ENCODE measurements at regions not wholly inside any gene's neighbourhood (a gene's known extent, or its start where the extent isn't known, plus 50 kb on each side); places are given as distances from the start of the nearest gene placed in this dataset.
A peak's percentile ranks its signal among the peaks of the same experiment; 100 is the strongest.
"Not testable (repeated sequence)": the region's sequence is repeated elsewhere in the genome, so short reads cannot be mapped to it uniquely, and the experiment has no call there.

DNA sequence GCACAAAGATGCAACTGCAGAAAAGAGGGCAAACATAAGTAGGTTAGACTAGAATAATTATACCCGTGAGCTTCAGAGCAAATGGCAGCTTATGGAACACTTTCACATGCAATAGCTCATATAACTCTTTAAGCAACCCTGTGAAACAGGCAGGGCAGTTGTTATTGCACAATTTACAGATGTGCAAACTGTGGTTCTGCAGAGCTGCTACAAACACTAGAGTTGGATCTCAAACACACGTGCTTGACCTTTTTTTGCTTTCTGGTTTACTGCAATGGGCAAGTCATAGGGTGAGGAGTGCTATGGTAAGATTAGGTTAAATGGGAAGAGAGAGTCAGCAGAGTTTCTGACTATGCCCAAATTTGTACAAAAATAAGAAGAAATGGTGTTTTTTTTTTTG lies 610.8 kb downstream of the GATA3 start:
- Histone ChIP-seq H3K27me3 (ENCODE audit: insufficient read depth, low read length) (no peaks in the 10 kb centered on the region), H3K36me3 (ENCODE audit: insufficient read depth, low read length) (no peaks in the 10 kb centered on the region), H2AFZ (ENCODE audit: low read length, unreplicated experiment) (no peak overlapping the region), H3K79me2 (ENCODE audit: control insufficient read depth, insufficient read depth, low read length, unreplicated experiment) (no peaks in the 10 kb centered on the region), H3K4me1 (ENCODE audit: control insufficient read depth, insufficient read depth, low read length, unreplicated experiment) (no peaks in the 10 kb centered on the region), H3K27ac (ENCODE audit: low read depth, low read length) (no peak overlapping the region), H3K4me3 (ENCODE audit: low read depth, low read length) (no peak overlapping the region)

DNA sequence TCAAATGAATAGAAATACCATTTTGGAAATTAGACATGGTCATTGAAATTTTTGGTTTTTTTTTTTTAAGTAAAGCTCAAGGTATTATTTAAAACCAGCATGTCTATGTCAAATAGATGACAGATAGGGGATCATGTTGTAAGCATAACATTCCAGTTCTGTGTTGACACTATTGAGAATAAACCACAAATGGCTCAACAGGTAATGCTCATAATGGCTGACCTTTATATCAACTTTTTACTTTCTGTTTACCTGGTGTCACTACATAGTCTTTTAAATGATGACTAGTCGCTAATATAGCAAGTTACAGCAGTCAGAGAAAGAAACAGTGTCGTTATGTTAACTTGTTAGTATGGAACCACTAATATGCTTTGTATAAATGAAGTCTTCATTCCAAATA lies 616.0 kb downstream of the GATA3 start:
- Histone ChIP-seq H3K79me2 (ENCODE audit: control insufficient read depth, insufficient read depth, low read length, unreplicated experiment) (no peaks in the 10 kb centered on the region), H3K4me1 (ENCODE audit: control insufficient read depth, insufficient read depth, low read length, unreplicated experiment) (no peaks in the 10 kb centered on the region), H2AFZ (ENCODE audit: low read length, unreplicated experiment) (no peak overlapping the region), H3K27me3 (ENCODE audit: insufficient read depth, low read length) (no peaks in the 10 kb centered on the region), H3K27ac (ENCODE audit: low read depth, low read length) (no peak overlapping the region), H3K36me3 (ENCODE audit: insufficient read depth, low read length) (no peaks in the 10 kb centered on the region), H3K4me3 (ENCODE audit: low read depth, low read length) (no peak overlapping the region)

DNA sequence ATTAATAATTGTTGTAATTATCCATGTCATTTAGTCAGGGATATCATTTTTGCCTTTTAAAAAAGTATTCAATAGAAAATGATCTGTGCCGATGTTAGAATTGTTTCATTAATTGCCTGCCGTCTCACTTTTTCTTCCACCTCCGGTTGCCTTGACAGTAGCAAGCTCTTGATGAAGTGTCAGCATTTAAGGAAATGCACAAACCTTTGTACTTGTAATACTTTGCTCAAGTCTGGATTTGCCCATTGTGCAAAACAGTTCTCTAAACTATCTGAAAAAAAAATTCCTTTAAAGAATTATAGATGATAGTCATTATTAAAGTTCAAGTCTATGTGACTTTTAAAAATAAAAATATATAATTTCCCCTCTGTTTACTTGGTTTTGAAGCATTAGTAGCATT lies 619.7 kb downstream of the GATA3 start:
- H2AFZ ChIP-seq (ENCODE audit: low read length, unreplicated experiment): no peak overlapping the region
- H3K27ac ChIP-seq (ENCODE audit: low read depth, low read length): no peak overlapping the region
- H3K27me3 ChIP-seq (ENCODE audit: insufficient read depth, low read length): no peaks in the 10 kb centered on the region
- no peaks in the 10 kb centered on the region for H3K79me2 ChIP-seq (ENCODE audit: control insufficient read depth, insufficient read depth, low read length, unreplicated experiment)
- H3K36me3 ChIP-seq (ENCODE audit: insufficient read depth, low read length): no peaks in the 10 kb centered on the region
- no peaks in the 10 kb centered on the region for H3K4me1 ChIP-seq (ENCODE audit: control insufficient read depth, insufficient read depth, low read length, unreplicated experiment)
- H3K4me3 ChIP-seq (ENCODE audit: low read depth, low read length): no peak overlapping the region

DNA sequence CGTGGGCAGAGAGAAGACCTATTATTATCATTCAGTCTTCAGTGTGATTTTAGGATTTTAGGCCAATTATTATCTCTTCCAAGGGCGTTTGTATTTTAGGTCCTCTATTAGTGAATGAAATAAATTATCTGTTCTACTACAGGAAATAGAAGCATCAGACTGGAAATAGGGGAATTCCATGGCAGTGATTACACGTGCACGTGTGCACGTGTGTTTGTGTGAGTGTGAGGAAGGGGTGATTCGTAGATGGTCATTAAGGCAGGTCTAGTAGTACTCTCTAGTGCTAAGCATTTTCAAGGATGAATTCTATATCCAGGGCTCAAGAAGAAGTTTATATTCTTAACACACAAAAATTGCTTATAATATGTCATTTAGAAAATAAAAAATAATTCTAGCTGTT lies 623.2 kb downstream of the GATA3 start:
- H3K27ac ChIP-seq (ENCODE audit: low read depth, low read length): no peak overlapping the region
- no peaks in the 10 kb centered on the region for H3K4me1 ChIP-seq (ENCODE audit: control insufficient read depth, insufficient read depth, low read length, unreplicated experiment)
- H3K79me2 ChIP-seq (ENCODE audit: control insufficient read depth, insufficient read depth, low read length, unreplicated experiment): no peaks in the 10 kb centered on the region
- no peak overlapping the region for H2AFZ ChIP-seq (ENCODE audit: low read length, unreplicated experiment)
- H3K36me3 ChIP-seq (ENCODE audit: insufficient read depth, low read length): no peaks in the 10 kb centered on the region
- H3K27me3 ChIP-seq (ENCODE audit: insufficient read depth, low read length): no peaks in the 10 kb centered on the region
- no peak overlapping the region for H3K4me3 ChIP-seq (ENCODE audit: low read depth, low read length)

DNA sequence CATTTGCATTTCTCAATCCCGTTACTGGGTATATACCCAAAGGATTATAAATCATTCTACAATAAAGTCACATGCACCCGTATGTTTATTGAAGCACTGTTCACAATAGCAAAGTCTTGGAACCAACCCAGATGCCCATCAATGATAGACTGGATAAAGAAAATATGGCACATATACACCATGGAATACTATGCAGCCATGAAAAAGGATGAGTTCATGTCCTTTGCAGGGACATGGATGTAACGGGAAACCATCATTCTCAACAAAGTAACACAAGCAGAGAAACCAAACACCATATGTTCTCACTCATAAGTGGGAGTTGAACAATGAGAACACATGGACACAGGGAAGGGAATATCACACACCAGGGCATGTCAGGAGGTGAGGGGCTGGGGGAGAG lies 630.4 kb downstream of the GATA3 start:
- not testable (repeated sequence) for H3K79me2 ChIP-seq (ENCODE audit: control insufficient read depth, insufficient read depth, low read length, unreplicated experiment); H3K36me3 ChIP-seq (ENCODE audit: insufficient read depth, low read length); H2AFZ ChIP-seq (ENCODE audit: low read length, unreplicated experiment); H3K27me3 ChIP-seq (ENCODE audit: insufficient read depth, low read length); H3K4me1 ChIP-seq (ENCODE audit: control insufficient read depth, insufficient read depth, low read length, unreplicated experiment); H3K27ac ChIP-seq (ENCODE audit: low read depth, low read length); H3K4me3 ChIP-seq (ENCODE audit: low read depth, low read length)

DNA sequence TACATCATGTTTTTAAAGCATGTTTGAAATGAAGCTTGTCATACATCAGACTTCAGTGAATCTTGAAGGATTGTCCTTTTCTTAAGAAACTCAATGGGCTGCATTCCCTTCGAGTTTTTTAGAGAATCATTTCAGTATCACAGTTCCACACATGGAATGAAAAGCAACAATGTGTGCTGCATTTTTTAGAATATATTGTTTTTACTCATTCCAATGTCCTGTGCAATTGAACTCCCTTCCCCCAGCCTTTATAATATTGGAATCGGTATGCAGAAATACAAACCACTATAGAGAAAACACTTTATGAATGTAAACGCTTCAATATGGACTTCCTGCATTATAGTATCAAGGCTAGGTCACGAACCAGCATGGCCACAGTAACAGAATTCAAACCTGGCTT lies 634.4 kb downstream of the GATA3 start:
- H3K27ac ChIP-seq (ENCODE audit: low read depth, low read length): no peak overlapping the region
- no peaks in the 10 kb centered on the region for H3K27me3 ChIP-seq (ENCODE audit: insufficient read depth, low read length)
- no peak overlapping the region for H3K4me3 ChIP-seq (ENCODE audit: low read depth, low read length)
- H3K79me2 ChIP-seq (ENCODE audit: control insufficient read depth, insufficient read depth, low read length, unreplicated experiment): no peaks in the 10 kb centered on the region
- H2AFZ ChIP-seq (ENCODE audit: low read length, unreplicated experiment): no peak overlapping the region
- H3K36me3 ChIP-seq (ENCODE audit: insufficient read depth, low read length): no peaks in the 10 kb centered on the region
- no peaks in the 10 kb centered on the region for H3K4me1 ChIP-seq (ENCODE audit: control insufficient read depth, insufficient read depth, low read length, unreplicated experiment)

DNA sequence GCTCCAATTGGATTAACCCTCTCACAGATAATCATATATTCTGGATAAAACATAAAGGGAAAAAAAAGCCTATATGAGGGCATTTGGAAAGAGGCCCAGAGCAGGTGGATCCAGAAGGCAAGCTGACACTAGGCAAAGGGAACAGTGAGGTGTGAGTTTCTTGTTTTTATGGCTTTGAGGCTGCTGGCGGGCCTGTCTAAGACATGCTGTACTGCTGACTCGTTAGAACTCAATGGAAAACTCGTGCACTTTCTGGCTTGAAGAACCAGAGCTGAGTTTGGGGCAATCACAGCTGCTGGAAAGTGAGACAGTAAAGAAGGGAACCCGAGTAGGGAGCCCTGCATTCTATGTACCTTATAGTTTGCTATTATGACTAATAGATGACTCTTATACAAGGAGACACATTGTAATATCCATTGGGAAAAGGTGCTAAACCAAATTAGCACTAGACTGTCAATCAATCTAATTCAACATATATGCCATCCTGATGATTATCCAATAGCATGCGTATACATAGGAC lies 637.1 kb downstream of the GATA3 start:
- Histone ChIP-seq H2AFZ (ENCODE audit: low read length, unreplicated experiment) (no peak overlapping the region), H3K27ac (ENCODE audit: low read depth, low read length) (no peak overlapping the region), H3K36me3 (ENCODE audit: insufficient read depth, low read length) (no peaks in the 10 kb centered on the region), H3K79me2 (ENCODE audit: control insufficient read depth, insufficient read depth, low read length, unreplicated experiment) (no peaks in the 10 kb centered on the region), H3K4me3 (ENCODE audit: low read depth, low read length) (no peak overlapping the region), H3K4me1 (ENCODE audit: control insufficient read depth, insufficient read depth, low read length, unreplicated experiment) (no peaks in the 10 kb centered on the region), H3K27me3 (ENCODE audit: insufficient read depth, low read length) (no peaks in the 10 kb centered on the region)

DNA sequence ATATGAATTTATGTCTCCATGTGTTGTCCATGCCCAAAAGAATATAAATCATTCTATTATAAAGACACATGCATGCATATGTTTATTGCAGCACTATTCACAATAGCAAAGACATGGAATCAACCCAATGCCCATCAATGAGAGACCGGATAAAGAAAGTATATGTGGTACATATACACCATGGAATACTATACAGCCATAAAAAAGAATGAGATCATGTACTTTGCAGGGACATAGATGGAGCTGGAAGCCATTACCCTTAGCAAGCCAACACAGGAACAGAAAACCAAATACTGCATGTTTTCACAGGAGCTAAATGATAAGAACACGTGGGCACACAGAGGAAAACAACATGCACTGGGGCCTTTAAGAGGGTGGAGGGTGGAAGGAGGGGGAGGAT lies 639.1 kb downstream of the GATA3 start:
- not testable (repeated sequence) for H3K4me3 ChIP-seq (ENCODE audit: low read depth, low read length); H3K4me1 ChIP-seq (ENCODE audit: control insufficient read depth, insufficient read depth, low read length, unreplicated experiment); H3K27ac ChIP-seq (ENCODE audit: low read depth, low read length); H3K36me3 ChIP-seq (ENCODE audit: insufficient read depth, low read length); H3K79me2 ChIP-seq (ENCODE audit: control insufficient read depth, insufficient read depth, low read length, unreplicated experiment); H3K27me3 ChIP-seq (ENCODE audit: insufficient read depth, low read length); H2AFZ ChIP-seq (ENCODE audit: low read length, unreplicated experiment)

DNA sequence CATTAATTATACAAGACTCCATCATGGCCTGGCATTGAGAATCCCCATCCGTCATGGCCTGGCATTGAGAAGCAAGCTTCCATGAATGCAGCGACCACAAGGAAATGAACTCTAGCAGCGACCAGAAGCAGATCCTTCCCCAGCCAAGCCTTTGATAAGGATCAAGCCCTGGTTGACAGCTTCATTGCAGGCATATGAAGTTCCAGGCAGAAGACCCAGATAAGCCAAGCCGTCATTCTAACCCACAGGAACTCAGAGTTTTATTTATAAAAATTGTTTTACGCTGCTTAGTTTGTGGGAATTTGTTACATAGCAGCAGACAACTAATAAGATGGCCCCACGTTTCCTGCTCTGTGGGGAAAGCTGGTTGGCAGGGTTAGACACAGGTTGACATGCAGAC lies 642.3 kb downstream of the GATA3 start:
- no peak overlapping the region for H3K27ac ChIP-seq (ENCODE audit: low read depth, low read length)
- H3K4me3 ChIP-seq (ENCODE audit: low read depth, low read length): no peak overlapping the region

DNA sequence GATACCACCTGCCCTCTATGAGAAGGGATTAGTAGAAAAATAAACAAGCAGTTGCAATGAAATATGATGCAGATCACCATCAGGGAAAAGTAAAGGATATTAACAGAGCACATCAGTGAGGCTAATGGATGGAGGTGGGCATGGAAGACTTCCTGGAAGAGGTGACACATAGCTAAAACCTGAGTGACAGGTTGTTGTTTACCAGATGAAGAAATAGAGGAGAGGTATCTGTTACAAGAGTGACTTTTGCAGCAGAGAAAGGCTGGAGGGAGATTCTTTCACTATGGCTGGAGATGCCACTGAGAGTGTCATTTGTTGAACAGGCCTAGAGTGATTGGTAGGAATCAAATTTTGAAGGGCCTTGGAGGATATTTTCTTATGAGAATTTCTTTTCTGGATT lies 646.2 kb downstream of the GATA3 start:
- Histone ChIP-seq H3K27me3 (ENCODE audit: insufficient read depth, low read length) (no peaks in the 10 kb centered on the region), H3K4me3 (ENCODE audit: low read depth, low read length) (no peak overlapping the region), H3K4me1 (ENCODE audit: control insufficient read depth, insufficient read depth, low read length, unreplicated experiment) (no peaks in the 10 kb centered on the region), H3K36me3 (ENCODE audit: insufficient read depth, low read length) (no peaks in the 10 kb centered on the region), H3K27ac (ENCODE audit: low read depth, low read length) (no peak overlapping the region), H2AFZ (ENCODE audit: low read length, unreplicated experiment) (no peak overlapping the region), H3K79me2 (ENCODE audit: control insufficient read depth, insufficient read depth, low read length, unreplicated experiment) (no peaks in the 10 kb centered on the region)

More for the DNA sequence above, 642.3 kb downstream of the GATA3 start:
- H3K27me3 ChIP-seq (ENCODE audit: insufficient read depth, low read length): no peaks in the 10 kb centered on the region
- H2AFZ ChIP-seq (ENCODE audit: low read length, unreplicated experiment): no peak overlapping the region
- no peaks in the 10 kb centered on the region for H3K79me2 ChIP-seq (ENCODE audit: control insufficient read depth, insufficient read depth, low read length, unreplicated experiment)
- no peaks in the 10 kb centered on the region for H3K4me1 ChIP-seq (ENCODE audit: control insufficient read depth, insufficient read depth, low read length, unreplicated experiment)
- H3K36me3 ChIP-seq (ENCODE audit: insufficient read depth, low read length): no peaks in the 10 kb centered on the region

DNA sequence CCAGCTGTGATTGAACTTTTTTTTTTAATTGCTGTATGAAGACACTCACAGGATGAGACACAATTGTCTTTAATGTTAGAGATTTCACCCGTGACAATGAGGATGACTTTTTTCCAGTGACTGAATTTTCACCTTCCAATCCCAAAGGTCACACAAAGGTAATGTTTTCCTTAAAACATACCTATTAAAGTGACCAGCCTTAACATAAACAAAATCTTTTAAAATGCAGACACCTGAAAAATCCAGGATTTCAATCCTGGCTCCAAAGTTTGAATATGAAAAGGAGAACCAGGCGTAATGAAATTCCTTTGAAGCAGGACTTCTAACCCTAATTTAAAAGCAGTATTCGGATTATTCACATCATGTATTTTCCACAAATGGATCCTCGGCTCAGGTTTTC lies 647.7 kb downstream of the GATA3 start:
- Histone ChIP-seq H2AFZ (ENCODE audit: low read length, unreplicated experiment) (no peak overlapping the region), H3K4me1 (ENCODE audit: control insufficient read depth, insufficient read depth, low read length, unreplicated experiment) (no peaks in the 10 kb centered on the region), H3K4me3 (ENCODE audit: low read depth, low read length) (no peak overlapping the region), H3K79me2 (ENCODE audit: control insufficient read depth, insufficient read depth, low read length, unreplicated experiment) (no peaks in the 10 kb centered on the region), H3K36me3 (ENCODE audit: insufficient read depth, low read length) (no peaks in the 10 kb centered on the region), H3K27ac (ENCODE audit: low read depth, low read length) (peak overlapping the region; percentile 29; the same call in 1 of the 2 replicates), H3K27me3 (ENCODE audit: insufficient read depth, low read length) (no peaks in the 10 kb centered on the region)
